Body of pancreas (tissue), 4 donors: ENCODE measurements at regions not wholly inside any gene's neighbourhood (a gene's known extent, or its start where the extent isn't known, plus 50 kb on each side); places are given as distances from the start of the nearest gene placed in this dataset.

Source experiments
- ATAC-seq: fragments of 150-250 bp; one replicate; pipeline ENCODE4 v1.9.1; 2016
- DNase-seq, 4 donors: peaks; one replicate each; pipeline ENCODE4 v3.0.0-alpha.2; 2019
- H3K27ac ChIP-seq, 4 donors: fragments of 200-600 bp; sonication (generic); 1 replicate in 3 of 4; 2 replicates in 1 of 4; pipeline versions ENCODE4 v1.5.1 to v1.6.1; 2016 to 2019; ENCODE audit warnings: mild to moderate bottlenecking in 1 of 4, mixed read lengths in 1 of 4, moderate library complexity in 1 of 4
- H3K27me3 ChIP-seq, 2 donors: fragments of 200-600 bp; sonication (generic); one replicate each; pipeline ENCODE4 v1.6.0; 2016; ENCODE audit warnings: mild to moderate bottlenecking in 1 of 2
- H3K36me3 ChIP-seq, 2 donors: fragments of 200-600 bp; sonication (generic); replicated peaks in 1 of 2; 2 replicates each; pipeline ENCODE4 v1.5.1; 2016; ENCODE audit warnings: low read depth in 2 of 2; ENCODE audit not compliant: insufficient read depth in 1 of 2
- H3K4me1 ChIP-seq: fragments of 200-600 bp; sonication (generic); one replicate; pipeline ENCODE4 v1.6.0; 2016
- H3K4me3 ChIP-seq, 2 donors: fragments of 200-600 bp; sonication (generic); 1 replicate in 1 of 2; 2 replicates in 1 of 2; pipeline ENCODE4 v1.5.1; 2016 to 2019
- H3K9me3 ChIP-seq, 3 donors: fragments of 200-600 bp; sonication (generic); 1 replicate in 2 of 3; 2 replicates in 1 of 3; pipeline ENCODE4 v1.5.1; 2016
- POLR2A ChIP-seq, 3 donors: fragments of 450-650 bp; IDR thresholded peaks; one replicate each; pipeline ENCODE4 v1.6.1; 2016; ENCODE audit warnings: antibody characterized with exemption in 3 of 3, mild to moderate bottlenecking in 2 of 3
- WGBS, 2 donors: methylation state at CpG; one replicate each; pipeline ENCODE4 v1.1.5; 2017; 5-methylcytosine and 5-hydroxymethylcytosine counted together
- intact Hi-C: fragments of 100-400 bp; cut with DNase I; formaldehyde crosslinking; loops from one replicate; pipeline ENCODE4 v1.15.1; 2023
- TF ChIP-seq, protein P1 (sequence below), 7 experiments: fragments of 450-650 bp in 4 of 7; fragments of 200-600 bp in 3 of 7; sonication (generic) in 3 of 7; IDR thresholded peaks; one replicate each; pipeline ENCODE4 v1.5.1; 2016 to 2019; ENCODE audit warnings: antibody characterized with exemption in 7 of 7

DNA sequence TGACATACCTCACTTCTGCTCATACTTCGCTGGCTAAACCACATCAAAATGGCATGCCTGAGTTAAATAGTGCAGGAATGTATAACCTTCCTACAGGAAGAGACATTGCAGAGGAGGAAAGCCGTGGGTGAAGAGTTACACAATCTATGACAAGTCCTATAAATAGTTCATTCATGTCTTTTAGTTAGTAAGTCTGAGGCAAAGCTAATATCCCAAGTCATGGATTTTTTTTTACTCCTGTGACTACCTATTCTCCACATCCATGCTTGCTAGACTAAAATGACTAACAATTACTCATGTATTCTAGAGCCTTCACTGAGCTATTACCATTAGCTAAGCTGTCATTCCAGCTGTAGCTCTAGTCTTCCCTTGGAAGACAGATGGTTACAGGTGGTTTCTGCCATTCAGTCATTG lies 391.3 kb downstream of the NR2F1-AS1 start:
- DNase-seq (no peak), ATAC-seq (no peak)
- Histone ChIP-seq H3K9me3 (no peaks in the 10 kb centered on the region), H3K27me3 (no peaks in the 10 kb centered on the region), H3K27ac (no peak overlapping the region), H3K4me1 (peaks cover 7% of the 10 kb centered on the region), H3K36me3 (no peaks in the 10 kb centered on the region), H3K4me3 (no peak overlapping the region)
- TF ChIP-seq POLR2A (IDR thresholded peaks at IDR 0.05) = no peak
- TF ChIP-seq, protein P1, sequence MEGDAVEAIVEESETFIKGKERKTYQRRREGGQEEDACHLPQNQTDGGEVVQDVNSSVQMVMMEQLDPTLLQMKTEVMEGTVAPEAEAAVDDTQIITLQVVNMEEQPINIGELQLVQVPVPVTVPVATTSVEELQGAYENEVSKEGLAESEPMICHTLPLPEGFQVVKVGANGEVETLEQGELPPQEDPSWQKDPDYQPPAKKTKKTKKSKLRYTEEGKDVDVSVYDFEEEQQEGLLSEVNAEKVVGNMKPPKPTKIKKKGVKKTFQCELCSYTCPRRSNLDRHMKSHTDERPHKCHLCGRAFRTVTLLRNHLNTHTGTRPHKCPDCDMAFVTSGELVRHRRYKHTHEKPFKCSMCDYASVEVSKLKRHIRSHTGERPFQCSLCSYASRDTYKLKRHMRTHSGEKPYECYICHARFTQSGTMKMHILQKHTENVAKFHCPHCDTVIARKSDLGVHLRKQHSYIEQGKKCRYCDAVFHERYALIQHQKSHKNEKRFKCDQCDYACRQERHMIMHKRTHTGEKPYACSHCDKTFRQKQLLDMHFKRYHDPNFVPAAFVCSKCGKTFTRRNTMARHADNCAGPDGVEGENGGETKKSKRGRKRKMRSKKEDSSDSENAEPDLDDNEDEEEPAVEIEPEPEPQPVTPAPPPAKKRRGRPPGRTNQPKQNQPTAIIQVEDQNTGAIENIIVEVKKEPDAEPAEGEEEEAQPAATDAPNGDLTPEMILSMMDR (IDR thresholded peaks at IDR 0.05) = no peak
- WGBS, 2 donors = 40 to 46% methylated on average over 2 of the region's 2 CpGs
- intact Hi-C loops = no loop called here

DNA sequence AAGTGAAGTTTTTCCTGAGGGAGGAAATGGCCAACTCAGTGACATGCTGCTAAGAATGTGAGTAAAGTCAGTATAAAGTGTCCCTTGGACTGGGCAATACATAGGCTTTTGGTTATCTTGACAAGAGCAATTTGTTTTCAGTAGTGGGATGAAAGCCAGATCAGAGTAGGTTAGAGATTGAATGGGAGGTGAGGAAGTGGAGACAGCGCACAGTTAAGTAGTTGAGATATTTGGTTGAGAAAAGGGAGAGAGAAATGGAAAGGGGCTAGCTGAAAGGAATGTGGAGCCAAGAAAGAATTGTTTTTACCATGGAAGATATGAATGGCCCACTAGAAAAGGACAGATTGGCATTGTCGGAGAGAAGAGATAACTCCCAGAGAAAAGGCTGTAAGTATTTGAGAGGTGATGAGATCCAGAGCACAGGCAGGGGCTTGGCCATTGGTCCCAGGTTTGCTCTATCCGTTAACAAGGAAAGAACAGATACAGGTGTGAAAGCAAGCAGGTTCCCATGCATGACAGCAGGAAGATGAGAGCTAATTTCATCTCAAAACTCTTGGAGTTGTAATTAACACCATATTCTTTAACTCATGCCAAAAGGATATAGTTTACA lies 392.0 kb downstream of the NR2F1-AS1 start:
- Histone ChIP-seq H3K4me3 (no peak overlapping the region), H3K27ac (no peak overlapping the region), H3K4me1 (peaks cover 6% of the 10 kb centered on the region), H3K9me3 (no peaks in the 10 kb centered on the region), H3K27me3 (no peaks in the 10 kb centered on the region), H3K36me3 (no peaks in the 10 kb centered on the region)
- 66 to 70% methylated on average over 3 of the region's 3 CpGs for WGBS, 2 donors
- ATAC-seq (no peak), DNase-seq (no peak)
- intact Hi-C loops = no loop called here
- no peak for TF ChIP-seq POLR2A (IDR thresholded peaks at IDR 0.05)
- TF ChIP-seq, protein P1 (IDR thresholded peaks at IDR 0.05) = no peak

DNA sequence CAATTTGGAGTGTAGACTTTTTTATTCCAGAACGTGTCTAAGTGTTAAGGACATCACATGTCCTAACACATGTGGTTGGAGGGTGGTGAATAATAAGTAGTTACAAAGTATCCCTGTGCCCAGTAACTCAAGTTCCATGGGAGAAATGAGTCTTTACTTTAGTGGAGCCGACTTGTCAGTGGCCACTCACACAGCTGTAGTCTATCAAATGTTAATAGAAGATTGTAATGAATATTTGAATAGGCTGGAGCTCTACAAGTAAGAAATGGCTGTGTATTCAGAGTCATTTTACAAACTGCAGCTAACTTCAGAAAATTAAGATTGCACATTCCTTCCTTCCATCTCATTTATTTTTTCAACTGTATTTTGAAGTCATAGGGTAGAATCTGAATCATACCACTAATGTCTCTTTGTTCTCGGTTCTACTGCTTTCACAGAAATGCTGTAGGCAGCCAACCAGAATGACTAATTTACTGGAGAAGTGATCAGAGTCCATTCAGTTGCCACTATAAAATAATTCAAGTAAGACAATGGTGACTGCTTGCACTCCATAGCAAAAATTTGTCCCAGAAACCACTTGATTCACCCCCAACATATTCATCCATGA lies 394.8 kb downstream of the NR2F1-AS1 start:
- Histone ChIP-seq H3K27me3 (no peaks in the 10 kb centered on the region), H3K4me1 (no peaks in the 10 kb centered on the region), H3K9me3 (no peaks in the 10 kb centered on the region), H3K36me3 (no peaks in the 10 kb centered on the region), H3K4me3 (no peak overlapping the region), H3K27ac (no peak overlapping the region)
- no peak for ATAC-seq
- TF ChIP-seq POLR2A (IDR thresholded peaks at IDR 0.05) = no peak
- no peak for DNase-seq
- intact Hi-C loops = no loop called here
- WGBS, 2 donors = 46 to 52% methylated on average over 3 of the region's 3 CpGs

DNA sequence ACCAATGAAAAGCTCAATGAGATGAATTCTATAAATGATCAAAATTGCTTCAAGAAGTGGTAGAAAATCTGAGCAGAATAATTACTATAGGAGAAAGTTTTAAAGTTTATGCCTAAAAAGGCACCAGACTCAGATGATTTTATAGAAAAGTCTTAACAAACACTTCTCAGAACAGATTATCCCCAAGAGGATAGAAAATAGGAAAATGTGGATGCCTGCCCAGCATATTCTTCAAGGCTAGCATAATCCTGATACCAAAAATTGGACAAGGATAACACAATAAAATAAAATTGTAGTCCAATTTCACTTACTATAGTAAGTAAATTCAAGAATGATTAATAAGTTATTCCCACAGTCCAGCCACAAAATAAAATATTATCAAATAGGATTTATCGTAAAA lies 397.0 kb downstream of the NR2F1-AS1 start:
- no peaks in the 10 kb centered on the region for H3K36me3 ChIP-seq
- ATAC-seq (no peak), DNase-seq (no peak)
- no peaks in the 10 kb centered on the region for H3K27me3 ChIP-seq
- H3K27ac ChIP-seq = no peak overlapping the region
- H3K4me1 ChIP-seq = no peaks in the 10 kb centered on the region
- intact Hi-C loops = no loop called here
- TF ChIP-seq POLR2A (IDR thresholded peaks at IDR 0.05) = no peak
- TF ChIP-seq, protein P1 (IDR thresholded peaks at IDR 0.05) = no peak
- H3K9me3 ChIP-seq = no peaks in the 10 kb centered on the region
- WGBS, 2 donors = 70 to 86% methylated on average over 1 of the region's 1 CpG
- H3K4me3 ChIP-seq = no peak overlapping the region

DNA sequence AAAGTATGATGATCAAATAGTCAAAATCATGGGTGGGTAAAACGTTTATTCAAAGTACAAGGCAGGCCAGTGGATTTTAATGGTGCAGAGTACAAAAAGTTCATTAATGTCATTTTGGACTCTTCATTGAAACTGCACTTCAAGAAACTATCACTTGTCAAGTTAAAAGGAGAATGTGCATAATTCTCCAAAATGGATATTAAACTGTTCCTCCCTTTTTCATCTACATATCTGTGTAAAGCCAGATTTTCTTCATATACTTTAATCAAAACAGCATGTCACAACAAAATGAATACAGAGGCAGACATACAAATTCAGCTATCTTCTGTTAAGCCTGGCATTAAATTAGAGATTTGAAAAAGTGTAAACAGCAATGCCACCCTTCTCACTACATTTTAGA lies 401.6 kb downstream of the NR2F1-AS1 start:
- Histone ChIP-seq H3K9me3 (no peaks in the 10 kb centered on the region), H3K4me1 (no peaks in the 10 kb centered on the region), H3K4me3 (no peak overlapping the region), H3K27me3 (no peaks in the 10 kb centered on the region), H3K36me3 (no peaks in the 10 kb centered on the region), H3K27ac (no peak overlapping the region)
- intact Hi-C loops = no loop called here
- TF ChIP-seq, protein P1 (IDR thresholded peaks at IDR 0.05) = no peak
- no peak for TF ChIP-seq POLR2A (IDR thresholded peaks at IDR 0.05)
- no peak for DNase-seq
- no peak for ATAC-seq
- WGBS, 2 donors = 37 to 52% methylated on average over 1 of the region's 1 CpG
